ENCODE measurements at regions not wholly inside any gene's neighbourhood (a gene's known extent, or its start where the extent isn't known, plus 50 kb on each side); places are given as distances from the start of the nearest gene placed in this dataset.

DNA sequence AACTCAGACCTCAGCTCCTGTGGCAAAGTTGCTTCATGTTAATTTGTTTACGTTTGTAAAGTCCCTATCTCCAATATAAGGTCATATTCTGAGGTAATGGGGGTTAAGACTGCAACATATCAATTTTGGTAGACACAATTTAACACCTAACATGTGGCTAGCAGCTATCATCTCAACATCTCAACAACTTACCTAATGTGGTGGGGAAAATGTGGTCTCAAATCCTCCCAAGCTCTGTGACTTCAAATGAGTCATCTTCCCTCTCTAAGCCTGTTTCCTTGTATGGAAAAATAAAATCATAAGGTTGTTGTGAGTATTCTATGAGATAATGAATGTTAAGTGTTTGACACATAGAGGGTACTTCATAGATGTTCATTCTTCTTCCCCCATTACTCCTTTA lies 443.3 kb downstream of the CDK5RAP2 start:
- no peak overlapping the region for H3K4me2 ChIP-seq (ENCODE audit: low read length)
- no peak overlapping the region for H4K91ac ChIP-seq (ENCODE audit: low read depth, low read length)
- no peak overlapping the region for H3K14ac ChIP-seq (ENCODE audit: low read length)
- H3K4me3 ChIP-seq (ENCODE audit: low read depth, low read length): no peak overlapping the region
- no peak overlapping the region for H4K8ac ChIP-seq (ENCODE audit: low read depth, low read length)
- no CpG with 5 or more reads among the region's 1 CpG for whole genome bisulfite sequencing (ENCODE audit: extremely low coverage, insufficient coverage, insufficient read length)
- no peak overlapping the region for H4K12ac ChIP-seq (ENCODE audit: low read depth, low read length)
- H3K4ac ChIP-seq (ENCODE audit: low read depth, low read length): no peak overlapping the region
- DNase-seq: no peak
- H3K4me1 ChIP-seq (ENCODE audit: control insufficient read depth in 1 of 2, insufficient read depth in 2 of 2, low read length in 2 of 2): no peaks in the 10 kb centered on the region
- peaks cover 6% of the 10 kb centered on the region for H3K9me3 ChIP-seq (ENCODE audit: insufficient read depth, low read depth, low read length)
- no peak overlapping the region for H3K9ac ChIP-seq (ENCODE audit: low read length)
- no peaks in the 10 kb centered on the region for H3K79me2 ChIP-seq (ENCODE audit: control insufficient read depth, insufficient read depth, low read length, poor library complexity)
- no peaks in the 10 kb centered on the region for H3K79me1 ChIP-seq (ENCODE audit: low read length)
- no peak overlapping the region for H2BK12ac ChIP-seq (ENCODE audit: low read length)
- H3K23ac ChIP-seq (ENCODE audit: low read length): no peak overlapping the region
- H2BK120ac ChIP-seq (ENCODE audit: insufficient read depth, low read length, poor library complexity): no peak overlapping the region
- H3K36me3 ChIP-seq (ENCODE audit: control insufficient read depth in 1 of 2, insufficient read depth in 2 of 2, low read length in 2 of 2): no peaks in the 10 kb centered on the region
- H2AK5ac ChIP-seq (ENCODE audit: low read length): no peak overlapping the region
- no peak overlapping the region for H2AFZ ChIP-seq (ENCODE audit: insufficient read depth, low read length, poor library complexity)
- no peak overlapping the region for H3K18ac ChIP-seq (ENCODE audit: low read length)
- no peak overlapping the region for H2BK5ac ChIP-seq (ENCODE audit: low read depth, low read length, poor library complexity)
- no peaks in the 10 kb centered on the region for H3K27me3 ChIP-seq (ENCODE audit: insufficient read depth, low read length)
- H3K27ac ChIP-seq (ENCODE audit: low read depth, low read length): no peak overlapping the region

DNA sequence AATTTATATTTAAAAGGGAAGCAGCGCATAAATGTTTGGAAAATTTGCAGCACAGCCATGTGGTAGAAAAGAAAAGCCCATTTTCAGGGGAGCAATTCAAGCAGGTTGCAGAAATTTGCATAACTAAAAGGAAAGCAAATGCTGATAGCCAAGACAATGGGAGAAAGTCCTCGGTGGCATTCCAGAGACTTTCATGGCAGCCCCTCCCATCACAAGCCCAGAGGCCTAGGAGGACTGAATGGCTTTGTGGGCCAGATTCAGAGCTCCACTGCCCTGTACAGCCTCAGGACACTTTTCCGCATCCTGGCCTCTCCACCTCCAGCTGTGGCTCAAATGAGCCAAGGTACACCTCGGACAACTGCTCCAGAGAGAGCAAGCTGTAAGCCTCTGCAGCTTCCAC lies 462.9 kb downstream of the CDK5RAP2 start:
- no peak overlapping the region for H2AK5ac ChIP-seq (ENCODE audit: low read length)
- H3K79me1 ChIP-seq (ENCODE audit: low read length): no peaks in the 10 kb centered on the region
- no peaks in the 10 kb centered on the region for H3K79me2 ChIP-seq (ENCODE audit: control insufficient read depth, insufficient read depth, low read length, poor library complexity)
- no peak overlapping the region for H3K18ac ChIP-seq (ENCODE audit: low read length)
- no peak overlapping the region for H3K23ac ChIP-seq (ENCODE audit: low read length)
- no peak overlapping the region for H2AFZ ChIP-seq (ENCODE audit: insufficient read depth, low read length, poor library complexity)
- no peaks in the 10 kb centered on the region for H3K4me1 ChIP-seq (ENCODE audit: control insufficient read depth in 1 of 2, insufficient read depth in 2 of 2, low read length in 2 of 2)
- no peak overlapping the region for H3K9ac ChIP-seq (ENCODE audit: low read length)
- no peak overlapping the region for H2BK12ac ChIP-seq (ENCODE audit: low read length)
- no peak overlapping the region for H4K8ac ChIP-seq (ENCODE audit: low read depth, low read length)
- WGBS (ENCODE audit: extremely low coverage, insufficient coverage, insufficient read length): no CpG with 5 or more reads among the region's 4 CpGs
- H3K27ac ChIP-seq (ENCODE audit: low read depth, low read length): no peak overlapping the region
- no peak overlapping the region for H3K14ac ChIP-seq (ENCODE audit: low read length)
- H2BK120ac ChIP-seq (ENCODE audit: insufficient read depth, low read length, poor library complexity): no peak overlapping the region
- no peak overlapping the region for H4K12ac ChIP-seq (ENCODE audit: low read depth, low read length)
- no peaks in the 10 kb centered on the region for H3K36me3 ChIP-seq (ENCODE audit: control insufficient read depth in 1 of 2, insufficient read depth in 2 of 2, low read length in 2 of 2)
- H3K4me3 ChIP-seq (ENCODE audit: low read depth, low read length): no peak overlapping the region
- H2BK5ac ChIP-seq (ENCODE audit: low read depth, low read length, poor library complexity): no peak overlapping the region
- no peaks in the 10 kb centered on the region for H3K9me3 ChIP-seq (ENCODE audit: insufficient read depth, low read depth, low read length)
- no peak for DNase-seq
- H4K91ac ChIP-seq (ENCODE audit: low read depth, low read length): no peak overlapping the region
- H3K27me3 ChIP-seq (ENCODE audit: insufficient read depth, low read length): no peaks in the 10 kb centered on the region
- no peak overlapping the region for H3K4ac ChIP-seq (ENCODE audit: low read depth, low read length)
- no peak overlapping the region for H3K4me2 ChIP-seq (ENCODE audit: low read length)

DNA sequence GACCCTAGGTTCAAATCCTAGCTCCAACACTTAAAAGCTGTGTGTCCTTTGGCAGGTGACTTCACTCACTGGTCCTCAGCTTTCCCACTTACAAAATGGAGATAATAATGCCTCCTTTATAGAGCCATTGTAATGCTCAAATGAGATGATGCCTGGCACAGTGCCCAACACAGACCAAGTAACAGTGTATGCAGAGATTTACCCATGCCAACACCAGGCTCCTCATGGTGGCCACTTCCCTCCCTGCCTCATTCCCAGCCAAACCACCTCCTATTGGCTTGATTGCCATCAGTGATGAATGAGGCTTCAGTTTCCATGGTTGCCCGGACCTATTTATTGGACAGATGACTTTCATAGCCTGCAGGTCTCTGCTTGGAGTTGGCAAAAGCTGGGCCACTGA lies 469.4 kb downstream of the CDK5RAP2 start:
- Histone ChIP-seq H4K12ac (ENCODE audit: low read depth, low read length) (no peak overlapping the region), H3K23ac (ENCODE audit: low read length) (no peak overlapping the region), H2BK12ac (ENCODE audit: low read length) (no peak overlapping the region), H3K79me1 (ENCODE audit: low read length) (no peaks in the 10 kb centered on the region), H2BK120ac (ENCODE audit: insufficient read depth, low read length, poor library complexity) (no peak overlapping the region), H2BK5ac (ENCODE audit: low read depth, low read length, poor library complexity) (no peak overlapping the region), H4K8ac (ENCODE audit: low read depth, low read length) (no peak overlapping the region), H3K36me3 (ENCODE audit: control insufficient read depth in 1 of 2, insufficient read depth in 2 of 2, low read length in 2 of 2) (no peaks in the 10 kb centered on the region), H3K4me1 (ENCODE audit: control insufficient read depth in 1 of 2, insufficient read depth in 2 of 2, low read length in 2 of 2) (no peaks in the 10 kb centered on the region), H4K91ac (ENCODE audit: low read depth, low read length) (no peak overlapping the region), H3K9me3 (ENCODE audit: insufficient read depth, low read depth, low read length) (no peaks in the 10 kb centered on the region), H3K27ac (ENCODE audit: low read depth, low read length) (no peak overlapping the region), H3K18ac (ENCODE audit: low read length) (no peak overlapping the region), H3K9ac (ENCODE audit: low read length) (no peak overlapping the region), H3K4ac (ENCODE audit: low read depth, low read length) (no peak overlapping the region), H3K27me3 (ENCODE audit: insufficient read depth, low read length) (no peaks in the 10 kb centered on the region), H3K79me2 (ENCODE audit: control insufficient read depth, insufficient read depth, low read length, poor library complexity) (no peaks in the 10 kb centered on the region), H3K4me3 (ENCODE audit: low read depth, low read length) (no peak overlapping the region), H2AFZ (ENCODE audit: insufficient read depth, low read length, poor library complexity) (no peak overlapping the region), H3K4me2 (ENCODE audit: low read length) (no peak overlapping the region), H2AK5ac (ENCODE audit: low read length) (no peak overlapping the region), H3K14ac (ENCODE audit: low read length) (no peak overlapping the region)
- no CpG with 5 or more reads among the region's 1 CpG for whole genome bisulfite sequencing (ENCODE audit: extremely low coverage, insufficient coverage, insufficient read length)
- no peak for DNase-seq

DNA sequence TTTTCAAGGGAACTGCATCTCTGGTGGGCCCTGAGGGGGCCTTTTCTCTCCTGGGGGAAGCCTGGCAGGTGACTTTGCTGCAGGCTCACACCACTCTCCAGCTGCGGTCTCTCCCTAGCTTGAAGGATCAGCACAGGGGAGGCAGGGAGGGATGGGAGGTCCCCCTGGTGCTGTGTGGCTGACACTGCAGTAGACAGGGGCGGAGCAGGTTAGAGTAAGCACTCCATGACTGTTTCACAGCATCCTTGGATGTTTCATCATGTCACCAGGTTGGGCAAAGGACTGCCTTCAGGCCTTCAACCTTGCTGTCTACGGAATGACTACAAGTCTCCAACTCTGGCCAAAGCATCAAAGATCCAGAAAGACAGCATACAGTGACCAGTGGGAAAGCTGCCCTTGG lies 470.7 kb downstream of the CDK5RAP2 start:
- Histone ChIP-seq H3K4me2 (ENCODE audit: low read length) (no peak overlapping the region), H2BK12ac (ENCODE audit: low read length) (no peak overlapping the region), H2BK5ac (ENCODE audit: low read depth, low read length, poor library complexity) (no peak overlapping the region), H2AFZ (ENCODE audit: insufficient read depth, low read length, poor library complexity) (no peak overlapping the region), H3K18ac (ENCODE audit: low read length) (no peak overlapping the region), H4K8ac (ENCODE audit: low read depth, low read length) (no peak overlapping the region), H3K27me3 (ENCODE audit: insufficient read depth, low read length) (no peaks in the 10 kb centered on the region), H3K4me3 (ENCODE audit: low read depth, low read length) (no peak overlapping the region), H3K23ac (ENCODE audit: low read length) (no peak overlapping the region), H3K36me3 (ENCODE audit: control insufficient read depth in 1 of 2, insufficient read depth in 2 of 2, low read length in 2 of 2) (no peaks in the 10 kb centered on the region), H3K79me2 (ENCODE audit: control insufficient read depth, insufficient read depth, low read length, poor library complexity) (no peaks in the 10 kb centered on the region), H2BK120ac (ENCODE audit: insufficient read depth, low read length, poor library complexity) (no peak overlapping the region), H3K27ac (ENCODE audit: low read depth, low read length) (no peak overlapping the region), H3K9me3 (ENCODE audit: insufficient read depth, low read depth, low read length) (no peaks in the 10 kb centered on the region), H3K9ac (ENCODE audit: low read length) (no peak overlapping the region), H4K12ac (ENCODE audit: low read depth, low read length) (no peak overlapping the region), H3K4me1 (ENCODE audit: control insufficient read depth in 1 of 2, insufficient read depth in 2 of 2, low read length in 2 of 2) (no peaks in the 10 kb centered on the region), H3K14ac (ENCODE audit: low read length) (no peak overlapping the region), H3K79me1 (ENCODE audit: low read length) (no peaks in the 10 kb centered on the region), H4K91ac (ENCODE audit: low read depth, low read length) (no peak overlapping the region), H3K4ac (ENCODE audit: low read depth, low read length) (no peak overlapping the region), H2AK5ac (ENCODE audit: low read length) (no peak overlapping the region)
- WGBS (ENCODE audit: extremely low coverage, insufficient coverage, insufficient read length): no CpG with 5 or more reads among the region's 3 CpGs
- no peak for DNase-seq

All from trophoblast cell (in vitro differentiated cells and primary cell).